ENCODE measurements at regions not wholly inside any gene's neighbourhood (a gene's known extent, or its start where the extent isn't known, plus 50 kb on each side); places are given as distances from the start of the nearest gene placed in this dataset.

- Histone ChIP-seq H3K9me3 (ENCODE audit: low read length) (no peaks in the 10 kb centered on the region), H3K27me3 (ENCODE audit: control insufficient read depth in 1 of 2, insufficient read depth in 2 of 2, low read length in 2 of 2) (no peaks in the 10 kb centered on the region), H3K36me3 (replicated peaks in 1 of 2; ENCODE audit: control insufficient read depth in 1 of 2, insufficient read depth in 2 of 2, low read length in 2 of 2) (no peaks in the 10 kb centered on the region), H4K20me1 (ENCODE audit: insufficient read depth, low read length) (no peaks in the 10 kb centered on the region), H3K9ac (ENCODE audit: insufficient read depth, low read depth, low read length) (no peak overlapping the region), H3K4me3 (replicated peaks in 1 of 3; ENCODE audit: insufficient read depth in 1 of 3, low read depth in 2 of 3, low read length in 3 of 3) (no peak overlapping the region), H3K4me1 (ENCODE audit: insufficient read depth, low read length) (no peaks in the 10 kb centered on the region), H3K27ac (ENCODE audit: extremely low read length, insufficient read depth, low read length) (no peak overlapping the region), H2AFZ (ENCODE audit: low read length) (no peak overlapping the region), H3K79me2 (ENCODE audit: insufficient read depth, low read length) (no peaks in the 10 kb centered on the region), H3K4me2 (ENCODE audit: low read depth, low read length) (no peak overlapping the region)
- TF ChIP-seq ZBED4 (CRISPR knock-in tag; IDR thresholded peaks at IDR 0.05; ENCODE audit: borderline replicate concordance) = no peak
- no peak for TF ChIP-seq SMAD9 (CRISPR knock-in tag; IDR thresholded peaks at IDR 0.05)
- no peak for TF ChIP-seq ZNF253 (CRISPR knock-in tag; IDR thresholded peaks at IDR 0.05; ENCODE audit: borderline replicate concordance)
- no peak for TF ChIP-seq HMGA1 (CRISPR knock-in tag; conservative IDR thresholded peaks at IDR 0.05)
- TF ChIP-seq MTF2 (CRISPR knock-in tag; IDR thresholded peaks at IDR 0.05; ENCODE audit: borderline replicate concordance) = no peak
- no peak for TF ChIP-seq TOE1 (CRISPR knock-in tag; IDR thresholded peaks at IDR 0.05)
- no peak for TF ChIP-seq ZNF335 (CRISPR knock-in tag; IDR thresholded peaks at IDR 0.05)
- TF ChIP-seq RBM22 (optimal IDR thresholded peaks at IDR 0.05; ENCODE audit: low read length) = no peak
- TF ChIP-seq ZNF569 (CRISPR knock-in tag; IDR thresholded peaks at IDR 0.05; ENCODE audit: borderline replicate concordance) = no peak
- no peak for TF ChIP-seq ZSCAN21 (CRISPR knock-in tag; IDR thresholded peaks at IDR 0.05; ENCODE audit: borderline replicate concordance)
- TF ChIP-seq CBX2 (IDR thresholded peaks at IDR 0.05; ENCODE audit: low read depth, low read length) = no peak
- TF ChIP-seq CBX2 (CRISPR knock-in tag; IDR thresholded peaks at IDR 0.05; ENCODE audit: low read depth) = no peak
- CTCF ChIA-PET (ENCODE audit: low intra/inter-chr PET ratio, low total read pairs) = no interaction called here
- POLR2A ChIA-PET = no interaction called here
- in situ Hi-C loops (cut with HindIII; ENCODE audit: extremely low pct_ligation_motif_present, low pct_unique_long_range_greater_than_20kb) = no loop called here
- intact Hi-C loops (cut with micrococcal nuclease; ENCODE audit: unreplicated experiment) = no loop called here
- DNase-seq (ENCODE audit: low spot score) (no peak), FAIRE-seq (no peak), ATAC-seq (no peak)
- BruUV-seq (replicated peaks) = no TSS peak
- 25% methylated on average over 3 of the region's 3 CpGs for WGBS (ENCODE audit: low lambda C conversion rate)
Measured at GRCh38 chr5:144538845-144539244, 368.2 kb downstream of the KCTD16 start.

All from HepG2 (cell line).